Duodenal mucosa (tissue), 2 donors: ENCODE measurements at regions not wholly inside any gene's neighbourhood (a gene's known extent, or its start where the extent isn't known, plus 50 kb on each side); places are given as distances from the start of the nearest gene placed in this dataset.

ENCODE experiments used
- H3K27ac ChIP-seq: one replicate; pipeline ENCODE4 v1.7.0; 2013; ENCODE audit warnings: low read depth, low read length
- H3K27me3 ChIP-seq, 2 donors: one replicate each; pipeline ENCODE4 v1.7.0; 2013; ENCODE audit warnings: low read length in 2 of 2, control low read depth in 1 of 2; ENCODE audit not compliant: insufficient read depth in 2 of 2, control insufficient read depth in 1 of 2
- H3K36me3 ChIP-seq, 2 donors: one replicate each; pipeline ENCODE4 v1.7.0; 2013; ENCODE audit warnings: low read length in 2 of 2, control low read depth in 1 of 2; ENCODE audit not compliant: insufficient read depth in 2 of 2, control insufficient read depth in 1 of 2
- H3K4me1 ChIP-seq, 2 donors: one replicate each; pipeline ENCODE4 v1.7.0; 2013; ENCODE audit warnings: low read length in 2 of 2, control low read depth in 1 of 2; ENCODE audit not compliant: insufficient read depth in 2 of 2, control insufficient read depth in 1 of 2
- H3K4me3 ChIP-seq, 2 donors: one replicate each; pipeline ENCODE4 v1.7.0; 2013; ENCODE audit warnings: low read length in 2 of 2, low read depth in 1 of 2
- H3K9ac ChIP-seq, 2 donors: one replicate each; pipeline ENCODE4 v1.7.0; 2013; ENCODE audit warnings: low read length in 2 of 2, low read depth in 1 of 2
- H3K9me3 ChIP-seq, 2 donors: one replicate each; pipeline ENCODE4 v1.7.0; 2013; ENCODE audit warnings: low read length in 2 of 2, control low read depth in 1 of 2; ENCODE audit not compliant: control insufficient read depth in 1 of 2

- H3K27me3 ChIP-seq = peaks cover 0 to 6% of the 10 kb centered on the region in 2 donors
- no peak overlapping the region for H3K4me3 ChIP-seq
- no peak overlapping the region for H3K27ac ChIP-seq
- no peak overlapping the region for H3K9ac ChIP-seq
- H3K9me3 ChIP-seq = no peaks in the 10 kb centered on the region
- H3K4me1 ChIP-seq = no peaks in the 10 kb centered on the region
- no peaks in the 10 kb centered on the region for H3K36me3 ChIP-seq
These were observed 236.5 kb downstream of the DRD1 start for GRCh38 chr5:175207321-175208040.

- no peak overlapping the region for H3K4me3 ChIP-seq
- no peak overlapping the region for H3K27ac ChIP-seq
- no peaks in the 10 kb centered on the region for H3K9me3 ChIP-seq
- H3K36me3 ChIP-seq = no peaks in the 10 kb centered on the region
- H3K27me3 ChIP-seq = peaks cover 0 to 6% of the 10 kb centered on the region in 2 donors
- no peak overlapping the region for H3K9ac ChIP-seq
- H3K4me1 ChIP-seq = no peaks in the 10 kb centered on the region
These were observed 237.3 kb downstream of the DRD1 start for GRCh38 chr5:175206669-175207068.

- H3K4me3 ChIP-seq = no peak overlapping the region
- no peaks in the 10 kb centered on the region for H3K4me1 ChIP-seq
- no peaks in the 10 kb centered on the region for H3K27me3 ChIP-seq
- no peak overlapping the region for H3K9ac ChIP-seq
- H3K9me3 ChIP-seq = no peaks in the 10 kb centered on the region
- no peak overlapping the region for H3K27ac ChIP-seq
- no peaks in the 10 kb centered on the region for H3K36me3 ChIP-seq
These were observed 241.4 kb downstream of the DRD1 start for GRCh38 chr5:175202463-175203068.

- Histone ChIP-seq H3K27ac (no peak overlapping the region), H3K4me1 (no peaks in the 10 kb centered on the region), H3K4me3 (no peak overlapping the region), H3K9ac (no peak overlapping the region), H3K27me3 (no peaks in the 10 kb centered on the region), H3K36me3 (no peaks in the 10 kb centered on the region), H3K9me3 (no peaks in the 10 kb centered on the region)
These were observed 242.6 kb downstream of the DRD1 start for GRCh38 chr5:175201393-175201792.

- H3K27ac ChIP-seq = no peak overlapping the region
- H3K9ac ChIP-seq = no peak overlapping the region
- no peaks in the 10 kb centered on the region for H3K27me3 ChIP-seq
- H3K9me3 ChIP-seq = no peaks in the 10 kb centered on the region
- peaks cover 0 to 13% of the 10 kb centered on the region in 2 donors for H3K4me1 ChIP-seq
- H3K4me3 ChIP-seq = no peak overlapping the region
- H3K36me3 ChIP-seq = no peaks in the 10 kb centered on the region
These were observed 248.0 kb downstream of the DRD1 start for GRCh38 chr5:175195698-175196656.

- no peaks in the 10 kb centered on the region for H3K4me1 ChIP-seq
- H3K4me3 ChIP-seq = no peak overlapping the region
- H3K27ac ChIP-seq = no peak overlapping the region
- no peaks in the 10 kb centered on the region for H3K36me3 ChIP-seq
- no peaks in the 10 kb centered on the region for H3K27me3 ChIP-seq
- no peak overlapping the region for H3K9ac ChIP-seq
- H3K9me3 ChIP-seq = no peaks in the 10 kb centered on the region
These were observed 262.7 kb downstream of the DRD1 start for GRCh38 chr5:175181331-175181730.

- Histone ChIP-seq H3K9ac (no peak overlapping the region), H3K4me3 (no peak overlapping the region), H3K9me3 (no peaks in the 10 kb centered on the region), H3K36me3 (no peaks in the 10 kb centered on the region), H3K4me1 (no peaks in the 10 kb centered on the region), H3K27ac (no peak overlapping the region), H3K27me3 (no peaks in the 10 kb centered on the region)
These were observed 273.1 kb downstream of the DRD1 start for GRCh38 chr5:175170899-175171298.

- no peak overlapping the region for H3K27ac ChIP-seq
- H3K36me3 ChIP-seq = no peaks in the 10 kb centered on the region
- H3K27me3 ChIP-seq = peaks cover 0 to 3% of the 10 kb centered on the region in 2 donors
- no peaks in the 10 kb centered on the region for H3K4me1 ChIP-seq
- no peaks in the 10 kb centered on the region for H3K9me3 ChIP-seq
- H3K9ac ChIP-seq = no peak overlapping the region
- no peak overlapping the region for H3K4me3 ChIP-seq
These were observed 275.0 kb downstream of the DRD1 start for GRCh38 chr5:175168882-175169507.

- Histone ChIP-seq H3K27ac (no peak overlapping the region), H3K9me3 (no peaks in the 10 kb centered on the region), H3K27me3 (peaks cover 0 to 3% of the 10 kb centered on the region in 2 donors), H3K36me3 (no peaks in the 10 kb centered on the region), H3K9ac (no peak overlapping the region), H3K4me3 (no peak overlapping the region), H3K4me1 (no peaks in the 10 kb centered on the region)
These were observed 278.0 kb downstream of the DRD1 start for GRCh38 chr5:175166026-175166425.
